AG09309 (cell line): ENCODE measurements at regions not wholly inside any gene's neighbourhood (a gene's known extent, or its start where the extent isn't known, plus 50 kb on each side); places are given as distances from the start of the nearest gene placed in this dataset.

Experiments
- DNase-seq: peaks from one replicate; pipeline ENCODE4 v3.0.0-alpha.2; 2010; ENCODE audit warnings: low read depth
- H3K4me3 ChIP-seq: 2 replicates; pipeline ENCODE4 v1.5.1; 2011; ENCODE audit warnings: mild to moderate bottlenecking, low read depth, low read length, moderate library complexity; ENCODE audit not compliant: control insufficient read depth
- CTCF ChIP-seq: IDR thresholded peaks from 2 replicates; pipeline ENCODE4 v1.5.1; 2011; ENCODE audit warnings: mild to moderate bottlenecking, low read depth, low read length, inconsistent platforms; ENCODE audit not compliant: insufficient read depth, control insufficient read depth; ENCODE audit errors: missing control alignments

- TF ChIP-seq CTCF: no peak
- H3K4me3 ChIP-seq: no peak overlapping the region
- DNase-seq: no peak
Observed at GRCh38 chr10:120746001-120746777, 105.0 kb upstream of the WDR11 start.

GRCh38 chr10:120748519-120748918 is 102.6 kb upstream of the WDR11 start:
- no peak overlapping the region for H3K4me3 ChIP-seq
- DNase-seq: no peak
- TF ChIP-seq CTCF: no peak

GRCh38 chr10:120749072-120749471 is 102.1 kb upstream of the WDR11 start:
- H3K4me3 ChIP-seq: no peak overlapping the region
- no peak for TF ChIP-seq CTCF
- DNase-seq: no peak

GRCh38 chr10:120749856-120750566 is 101.2 kb upstream of the WDR11 start:
- no peak overlapping the region for H3K4me3 ChIP-seq
- TF ChIP-seq CTCF: no peak
- DNase-seq: no peak

- DNase-seq: no peak
- no peak overlapping the region for H3K4me3 ChIP-seq
- no peak for TF ChIP-seq CTCF
Observed at GRCh38 chr10:120755771-120756170, 95.4 kb upstream of the WDR11 start.

- no peak for TF ChIP-seq CTCF
- no peak for DNase-seq
Observed at GRCh38 chr10:120760253-120760652, 90.9 kb upstream of the WDR11 start.

GRCh38 chr10:120761951-120762350 is 89.2 kb upstream of the WDR11 start:
- no peak for TF ChIP-seq CTCF
- H3K4me3 ChIP-seq: no peak overlapping the region
- no peak for DNase-seq

More at GRCh38 chr10:120760253-120760652, 90.9 kb upstream of the WDR11 start:
- no peak overlapping the region for H3K4me3 ChIP-seq
